ENCODE measurements at regions not wholly inside any gene's neighbourhood (a gene's known extent, or its start where the extent isn't known, plus 50 kb on each side); places are given as distances from the start of the nearest gene placed in this dataset.

DNA sequence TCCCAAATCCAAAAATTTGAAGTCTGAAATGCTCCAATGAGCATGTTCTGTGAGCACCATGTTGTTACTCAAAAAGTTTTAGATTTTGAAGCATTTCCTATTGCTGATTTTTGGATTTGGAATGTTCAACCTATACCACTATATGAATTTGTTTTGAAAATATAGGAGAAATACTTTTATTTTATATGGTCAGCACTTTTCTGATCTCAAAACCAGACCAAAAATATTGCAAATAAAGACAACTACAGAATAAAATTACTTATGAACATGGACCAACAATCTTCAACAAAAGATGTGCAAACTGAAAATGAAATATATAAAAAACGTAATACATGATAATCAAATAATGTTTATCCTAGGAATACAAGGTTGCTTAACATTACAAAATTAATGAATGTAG lies 73.7 kb upstream of the APOBEC4 start:
- TF ChIP-seq, protein P1, sequence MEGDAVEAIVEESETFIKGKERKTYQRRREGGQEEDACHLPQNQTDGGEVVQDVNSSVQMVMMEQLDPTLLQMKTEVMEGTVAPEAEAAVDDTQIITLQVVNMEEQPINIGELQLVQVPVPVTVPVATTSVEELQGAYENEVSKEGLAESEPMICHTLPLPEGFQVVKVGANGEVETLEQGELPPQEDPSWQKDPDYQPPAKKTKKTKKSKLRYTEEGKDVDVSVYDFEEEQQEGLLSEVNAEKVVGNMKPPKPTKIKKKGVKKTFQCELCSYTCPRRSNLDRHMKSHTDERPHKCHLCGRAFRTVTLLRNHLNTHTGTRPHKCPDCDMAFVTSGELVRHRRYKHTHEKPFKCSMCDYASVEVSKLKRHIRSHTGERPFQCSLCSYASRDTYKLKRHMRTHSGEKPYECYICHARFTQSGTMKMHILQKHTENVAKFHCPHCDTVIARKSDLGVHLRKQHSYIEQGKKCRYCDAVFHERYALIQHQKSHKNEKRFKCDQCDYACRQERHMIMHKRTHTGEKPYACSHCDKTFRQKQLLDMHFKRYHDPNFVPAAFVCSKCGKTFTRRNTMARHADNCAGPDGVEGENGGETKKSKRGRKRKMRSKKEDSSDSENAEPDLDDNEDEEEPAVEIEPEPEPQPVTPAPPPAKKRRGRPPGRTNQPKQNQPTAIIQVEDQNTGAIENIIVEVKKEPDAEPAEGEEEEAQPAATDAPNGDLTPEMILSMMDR (IDR thresholded peaks at IDR 0.05; ENCODE audit: low read depth, low read length, missing control alignments), result no peak
- in situ Hi-C loops (cut with HindIII; ENCODE audit: low sequenced_read_pairs), result no loop called here
- no peak for DNase-seq (ENCODE audit: low read depth)
- H3K4me3 ChIP-seq (ENCODE audit: low read depth, low read length), result no peak overlapping the region

GRCh38 chr1:183724350-183725042 lies 71.4 kb upstream of the APOBEC4 start:
- no peak for DNase-seq (ENCODE audit: low read depth)
- no peak overlapping the region for H3K4me3 ChIP-seq (ENCODE audit: low read depth, low read length)
- TF ChIP-seq, protein P1 (IDR thresholded peaks at IDR 0.05; ENCODE audit: low read depth, low read length, missing control alignments), result no peak
- in situ Hi-C loops (cut with HindIII; ENCODE audit: low sequenced_read_pairs), result no loop called here

- in situ Hi-C loops (cut with HindIII; ENCODE audit: low sequenced_read_pairs), result no loop called here
- no peak for DNase-seq (ENCODE audit: low read depth)
- no peak overlapping the region for H3K4me3 ChIP-seq (ENCODE audit: low read depth, low read length)
- TF ChIP-seq, protein P1 (IDR thresholded peaks at IDR 0.05; ENCODE audit: low read depth, low read length, missing control alignments), result no peak
Measured at GRCh38 chr1:183723571-183723970, 70.5 kb upstream of the APOBEC4 start.

- TF ChIP-seq, protein P1 (IDR thresholded peaks at IDR 0.05; ENCODE audit: low read depth, low read length, missing control alignments), result no peak
- H3K4me3 ChIP-seq (ENCODE audit: low read depth, low read length), result no peak overlapping the region
- DNase-seq (ENCODE audit: low read depth), result no peak
- in situ Hi-C loops (cut with HindIII; ENCODE audit: low sequenced_read_pairs), result no loop called here
Measured at GRCh38 chr1:183721041-183721440, 67.9 kb upstream of the APOBEC4 start.

GRCh38 chr1:183720028-183720427 lies 66.9 kb upstream of the APOBEC4 start:
- TF ChIP-seq, protein P1 (IDR thresholded peaks at IDR 0.05; ENCODE audit: low read depth, low read length, missing control alignments), result no peak
- H3K4me3 ChIP-seq (ENCODE audit: low read depth, low read length), result no peak overlapping the region
- no peak for DNase-seq (ENCODE audit: low read depth)
- in situ Hi-C loops (cut with HindIII; ENCODE audit: low sequenced_read_pairs), result no loop called here

- no peak for DNase-seq (ENCODE audit: low read depth)
- no peak overlapping the region for H3K4me3 ChIP-seq (ENCODE audit: low read depth, low read length)
- in situ Hi-C loops (cut with HindIII; ENCODE audit: low sequenced_read_pairs), result no loop called here
- TF ChIP-seq, protein P1 (IDR thresholded peaks at IDR 0.05; ENCODE audit: low read depth, low read length, missing control alignments), result no peak
Measured at GRCh38 chr1:183719289-183719688, 66.2 kb upstream of the APOBEC4 start.

Measured in astrocyte of the cerebellum (primary cell).